ENCODE measurements at regions not wholly inside any gene's neighbourhood (a gene's known extent, or its start where the extent isn't known, plus 50 kb on each side); places are given as distances from the start of the nearest gene placed in this dataset.

GRCh38 chr13:84553227-84553626 lies 671.0 kb upstream of the SLITRK1 start:
- TF ChIP-seq CREM (IDR thresholded peaks at IDR 0.05; ENCODE audit: low read depth) (no peak), ZNF274 (IDR thresholded peaks at IDR 0.05; ENCODE audit: insufficient read depth, insufficient read length) (no peak), FOXM1 (IDR thresholded peaks at IDR 0.05; ENCODE audit: low read depth, low read length) (no peak), POLR2A (IDR thresholded peaks at IDR 0.05; ENCODE audit: low read depth, low read length) (no peak), CHD4 (IDR thresholded peaks at IDR 0.05) (no peak)
